SK-N-SH treated with all-trans-retinoic acid at 6 μM for 48 hours (cell line): ENCODE measurements at regions not wholly inside any gene's neighbourhood (a gene's known extent, or its start where the extent isn't known, plus 50 kb on each side); places are given as distances from the start of the nearest gene placed in this dataset.
A peak's percentile ranks its signal among the peaks of the same experiment; 100 is the strongest.

ENCODE experiments used
- ATAC-seq: fragments of 200-7000 bp; cut with Tn5 transposase; 3 replicates; pipeline ENCODE4 v1.9.1; 2020; ENCODE audit warnings: mild to moderate bottlenecking, moderate library complexity
- ARNTL ChIP-seq: fragments of 450-650 bp; formaldehyde crosslinking; IDR thresholded peaks from 2 replicates; pipeline ENCODE4 v1.5.0; 2020; ENCODE audit warnings: low read depth, mild to moderate bottlenecking, moderate library complexity, borderline replicate concordance
- BACH2 ChIP-seq: fragments of 250-450 bp; sonication (Bioruptor Pico); IDR thresholded peaks from 2 replicates; pipeline ENCODE4 v1.9.0; 2021; ENCODE audit warnings: mild to moderate bottlenecking, borderline replicate concordance
- CREB5 ChIP-seq: fragments of 250-450 bp; sonication (Bioruptor Pico); IDR thresholded peaks from 2 replicates; pipeline ENCODE4 v1.5.1; 2020; ENCODE audit warnings: low read depth, mild to moderate bottlenecking, moderate library complexity
- CSDC2 ChIP-seq: fragments of 250-450 bp; sonication (Bioruptor Pico); IDR thresholded peaks from 2 replicates; pipeline ENCODE4 v1.5.0; 2020; ENCODE audit warnings: mild to moderate bottlenecking, moderate library complexity
- CSRNP3 ChIP-seq: fragments of 250-450 bp; sonication (Bioruptor Pico); IDR thresholded peaks from 2 replicates; pipeline ENCODE4 v1.5.1; 2021; ENCODE audit warnings: mild to moderate bottlenecking, moderate library complexity
- ESRRG ChIP-seq: fragments of 250-450 bp; sonication (Bioruptor Pico); IDR thresholded peaks from 2 replicates; pipeline ENCODE4 v1.6.1; 2021; ENCODE audit warnings: mild to moderate bottlenecking
- GLIS3 ChIP-seq: fragments of 250-450 bp; sonication (Bioruptor Pico); IDR thresholded peaks from 2 replicates; pipeline ENCODE4 v1.5.0; 2020; ENCODE audit warnings: mild to moderate bottlenecking, moderate library complexity
- ISL1 ChIP-seq: fragments of 250-450 bp; sonication (Bioruptor Pico); IDR thresholded peaks from 2 replicates; pipeline ENCODE4 v2.1.2; 2022; ENCODE audit warnings: mild to moderate bottlenecking, moderate library complexity
- OSR1 ChIP-seq: fragments of 250-450 bp; sonication (Bioruptor Pico); IDR thresholded peaks from 2 replicates; pipeline ENCODE4 v1.8.0; 2022; ENCODE audit warnings: moderate library complexity, mild to moderate bottlenecking, inconsistent platforms
- PPARA ChIP-seq: fragments of 250-450 bp; sonication (Bioruptor Pico); IDR thresholded peaks from 2 replicates; pipeline ENCODE4 v1.5.0; 2020; ENCODE audit warnings: mild to moderate bottlenecking, borderline replicate concordance
- RARB ChIP-seq: fragments of 250-450 bp; sonication (Bioruptor Pico); IDR thresholded peaks from 2 replicates; pipeline ENCODE4 v1.8.0; 2021; ENCODE audit warnings: mild to moderate bottlenecking, moderate library complexity
- SNAI2 ChIP-seq: fragments of 250-450 bp; sonication (Bioruptor Pico); IDR thresholded peaks from 2 replicates; pipeline ENCODE4 v1.5.0; 2020; ENCODE audit warnings: mild to moderate bottlenecking, moderate library complexity
- TCF4 ChIP-seq: fragments of 250-450 bp; sonication (Bioruptor Pico); IDR thresholded peaks from 2 replicates; pipeline ENCODE4 v1.8.0; 2021; ENCODE audit warnings: mild to moderate bottlenecking, moderate library complexity, borderline replicate concordance
- TOX ChIP-seq: fragments of 250-450 bp; sonication (Bioruptor Pico); IDR thresholded peaks from 2 replicates; pipeline ENCODE4 v1.8.0; 2021; ENCODE audit warnings: mild to moderate bottlenecking, moderate library complexity, borderline replicate concordance
- ZC3H10 ChIP-seq: fragments of 250-450 bp; sonication (Bioruptor Pico); IDR thresholded peaks from 2 replicates; pipeline ENCODE4 v1.5.1; 2021; ENCODE audit warnings: mild to moderate bottlenecking, moderate library complexity
- ZFP3 ChIP-seq: fragments of 250-450 bp; sonication (Bioruptor Pico); IDR thresholded peaks from 2 replicates; pipeline ENCODE4 v1.5.0; 2020; ENCODE audit warnings: mild to moderate bottlenecking, moderate library complexity
- ZFP30 ChIP-seq: fragments of 450-650 bp; formaldehyde crosslinking; IDR thresholded peaks from 2 replicates; pipeline ENCODE4 v1.5.0; 2022; ENCODE audit warnings: mild to moderate bottlenecking, moderate library complexity
- ZNF565 ChIP-seq: fragments of 450-650 bp; formaldehyde crosslinking; conservative IDR thresholded peaks from 2 replicates; pipeline ENCODE4 v1.5.0; 2020; ENCODE audit warnings: low read depth, mild to moderate bottlenecking, moderate library complexity
- ZNF70 ChIP-seq: fragments of 450-650 bp; formaldehyde crosslinking; IDR thresholded peaks from 2 replicates; pipeline ENCODE4 v1.5.0; 2020; ENCODE audit warnings: mild to moderate bottlenecking, moderate library complexity
- ZNF8 ChIP-seq: fragments of 450-650 bp; formaldehyde crosslinking; IDR thresholded peaks from 2 replicates; pipeline ENCODE4 v1.5.0; 2020; ENCODE audit warnings: mild to moderate bottlenecking, moderate library complexity
- TF ChIP-seq, protein P1 (sequence below): fragments of 250-450 bp; sonication (Bioruptor Pico); IDR thresholded peaks from 2 replicates; pipeline ENCODE4 v1.8.0; 2020; ENCODE audit warnings: mild to moderate bottlenecking, moderate library complexity, borderline replicate concordance
- TF ChIP-seq, protein P2 (sequence below): fragments of 250-450 bp; sonication (Bioruptor Pico); IDR thresholded peaks from 2 replicates; pipeline ENCODE4 v1.5.0; 2020; ENCODE audit warnings: mild to moderate bottlenecking, moderate library complexity
- TF ChIP-seq, protein P3 (sequence below): fragments of 250-450 bp; sonication (Bioruptor Pico); IDR thresholded peaks from 2 replicates; pipeline ENCODE4 v1.8.0; 2021; ENCODE audit warnings: low read depth, mild to moderate bottlenecking, moderate library complexity, borderline replicate concordance

- TF ChIP-seq ZFP30 (CRISPR knock-in tag) (no peak), TCF4 (CRISPR knock-in tag) (no peak), CREB5 (CRISPR knock-in tag) (no peak), SNAI2 (CRISPR knock-in tag) (no peak), CSDC2 (CRISPR knock-in tag) (no peak), TOX (no peak), CSRNP3 (CRISPR knock-in tag) (no peak), BACH2 (CRISPR knock-in tag) (no peak), ESRRG (CRISPR knock-in tag) (no peak)
- peak; percentile 32; the same call in 2 of the 3 replicates for ATAC-seq
These were observed 429.8 kb downstream of the BCOR start for GRCh38 chrX:39667736-39668482.

- no peak for TF ChIP-seq CSDC2 (CRISPR knock-in tag)
- TF ChIP-seq RARB (CRISPR knock-in tag) = no peak
- no peak for TF ChIP-seq ZFP30 (CRISPR knock-in tag)
- no peak for TF ChIP-seq BACH2 (CRISPR knock-in tag)
- TF ChIP-seq TCF4 (CRISPR knock-in tag) = no peak
- no peak for TF ChIP-seq GLIS3
- TF ChIP-seq ZFP3 (CRISPR knock-in tag) = no peak
- TF ChIP-seq ESRRG (CRISPR knock-in tag) = no peak
- TF ChIP-seq TOX = no peak
- TF ChIP-seq, protein P1, sequence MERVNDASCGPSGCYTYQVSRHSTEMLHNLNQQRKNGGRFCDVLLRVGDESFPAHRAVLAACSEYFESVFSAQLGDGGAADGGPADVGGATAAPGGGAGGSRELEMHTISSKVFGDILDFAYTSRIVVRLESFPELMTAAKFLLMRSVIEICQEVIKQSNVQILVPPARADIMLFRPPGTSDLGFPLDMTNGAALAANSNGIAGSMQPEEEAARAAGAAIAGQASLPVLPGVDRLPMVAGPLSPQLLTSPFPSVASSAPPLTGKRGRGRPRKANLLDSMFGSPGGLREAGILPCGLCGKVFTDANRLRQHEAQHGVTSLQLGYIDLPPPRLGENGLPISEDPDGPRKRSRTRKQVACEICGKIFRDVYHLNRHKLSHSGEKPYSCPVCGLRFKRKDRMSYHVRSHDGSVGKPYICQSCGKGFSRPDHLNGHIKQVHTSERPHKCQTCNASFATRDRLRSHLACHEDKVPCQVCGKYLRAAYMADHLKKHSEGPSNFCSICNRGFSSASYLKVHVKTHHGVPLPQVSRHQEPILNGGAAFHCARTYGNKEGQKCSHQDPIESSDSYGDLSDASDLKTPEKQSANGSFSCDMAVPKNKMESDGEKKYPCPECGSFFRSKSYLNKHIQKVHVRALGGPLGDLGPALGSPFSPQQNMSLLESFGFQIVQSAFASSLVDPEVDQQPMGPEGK (CRISPR knock-in tag) = no peak
- TF ChIP-seq, all 23 proteins: peak for 0
- no peak for ATAC-seq
These were observed 428.1 kb downstream of the BCOR start for GRCh38 chrX:39669668-39670067.

- TF ChIP-seq ZFP3 (CRISPR knock-in tag) = no peak
- TF ChIP-seq OSR1 (CRISPR knock-in tag) = no peak
- TF ChIP-seq, protein P2, sequence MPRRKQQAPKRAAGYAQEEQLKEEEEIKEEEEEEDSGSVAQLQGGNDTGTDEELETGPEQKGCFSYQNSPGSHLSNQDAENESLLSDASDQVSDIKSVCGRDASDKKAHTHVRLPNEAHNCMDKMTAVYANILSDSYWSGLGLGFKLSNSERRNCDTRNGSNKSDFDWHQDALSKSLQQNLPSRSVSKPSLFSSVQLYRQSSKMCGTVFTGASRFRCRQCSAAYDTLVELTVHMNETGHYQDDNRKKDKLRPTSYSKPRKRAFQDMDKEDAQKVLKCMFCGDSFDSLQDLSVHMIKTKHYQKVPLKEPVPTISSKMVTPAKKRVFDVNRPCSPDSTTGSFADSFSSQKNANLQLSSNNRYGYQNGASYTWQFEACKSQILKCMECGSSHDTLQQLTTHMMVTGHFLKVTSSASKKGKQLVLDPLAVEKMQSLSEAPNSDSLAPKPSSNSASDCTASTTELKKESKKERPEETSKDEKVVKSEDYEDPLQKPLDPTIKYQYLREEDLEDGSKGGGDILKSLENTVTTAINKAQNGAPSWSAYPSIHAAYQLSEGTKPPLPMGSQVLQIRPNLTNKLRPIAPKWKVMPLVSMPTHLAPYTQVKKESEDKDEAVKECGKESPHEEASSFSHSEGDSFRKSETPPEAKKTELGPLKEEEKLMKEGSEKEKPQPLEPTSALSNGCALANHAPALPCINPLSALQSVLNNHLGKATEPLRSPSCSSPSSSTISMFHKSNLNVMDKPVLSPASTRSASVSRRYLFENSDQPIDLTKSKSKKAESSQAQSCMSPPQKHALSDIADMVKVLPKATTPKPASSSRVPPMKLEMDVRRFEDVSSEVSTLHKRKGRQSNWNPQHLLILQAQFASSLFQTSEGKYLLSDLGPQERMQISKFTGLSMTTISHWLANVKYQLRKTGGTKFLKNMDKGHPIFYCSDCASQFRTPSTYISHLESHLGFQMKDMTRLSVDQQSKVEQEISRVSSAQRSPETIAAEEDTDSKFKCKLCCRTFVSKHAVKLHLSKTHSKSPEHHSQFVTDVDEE (CRISPR knock-in tag) = no peak
- ATAC-seq = no peak
These were observed 427.5 kb downstream of the BCOR start for GRCh38 chrX:39670281-39670680.

- ATAC-seq = no peak
- TF ChIP-seq OSR1 (CRISPR knock-in tag) (no peak), CSRNP3 (CRISPR knock-in tag) (no peak), ZNF565 (CRISPR knock-in tag) (no peak), ISL1 (CRISPR knock-in tag) (no peak), ZNF8 (no peak), CSDC2 (CRISPR knock-in tag) (no peak), TCF4 (CRISPR knock-in tag) (no peak), GLIS3 (no peak), CREB5 (CRISPR knock-in tag) (no peak), PPARA (CRISPR knock-in tag) (no peak), ESRRG (CRISPR knock-in tag) (no peak), RARB (CRISPR knock-in tag) (no peak), ZC3H10 (CRISPR knock-in tag) (no peak), ZNF70 (CRISPR knock-in tag) (no peak), ZFP3 (CRISPR knock-in tag) (no peak), ARNTL (no peak), SNAI2 (CRISPR knock-in tag) (no peak)
- TF ChIP-seq, protein P3, sequence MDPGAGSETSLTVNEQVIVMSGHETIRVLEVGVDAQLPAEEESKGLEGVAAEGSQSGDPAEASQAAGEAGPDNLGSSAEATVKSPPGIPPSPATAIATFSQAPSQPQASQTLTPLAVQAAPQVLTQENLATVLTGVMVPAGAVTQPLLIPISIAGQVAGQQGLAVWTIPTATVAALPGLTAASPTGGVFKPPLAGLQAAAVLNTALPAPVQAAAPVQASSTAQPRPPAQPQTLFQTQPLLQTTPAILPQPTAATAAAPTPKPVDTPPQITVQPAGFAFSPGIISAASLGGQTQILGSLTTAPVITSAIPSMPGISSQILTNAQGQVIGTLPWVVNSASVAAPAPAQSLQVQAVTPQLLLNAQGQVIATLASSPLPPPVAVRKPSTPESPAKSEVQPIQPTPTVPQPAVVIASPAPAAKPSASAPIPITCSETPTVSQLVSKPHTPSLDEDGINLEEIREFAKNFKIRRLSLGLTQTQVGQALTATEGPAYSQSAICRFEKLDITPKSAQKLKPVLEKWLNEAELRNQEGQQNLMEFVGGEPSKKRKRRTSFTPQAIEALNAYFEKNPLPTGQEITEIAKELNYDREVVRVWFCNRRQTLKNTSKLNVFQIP = no peak
These were observed 425.4 kb downstream of the BCOR start for GRCh38 chrX:39672405-39672804.
